ENCODE measurements at regions not wholly inside any gene's neighbourhood (a gene's known extent, or its start where the extent isn't known, plus 50 kb on each side); places are given as distances from the start of the nearest gene placed in this dataset.

GRCh38 chr4:84028340-84028739 is 470.8 kb downstream of the NKX6-1 start:
- TF ChIP-seq CTCF (IDR thresholded peaks at IDR 0.05; ENCODE audit: extremely low read depth in 1 of 2, insufficient read depth in 1 of 2, low read depth in 1 of 2, low read length in 2 of 2) (no peak), JUN (IDR thresholded peaks at IDR 0.05; ENCODE audit: borderline replicate concordance, insufficient read depth, insufficient read length, low read depth) (no peak), POLR2A (IDR thresholded peaks at IDR 0.05; ENCODE audit: low read depth, low read length) (no peak), EZH2 (IDR thresholded peaks at IDR 0.05; ENCODE audit: borderline replicate concordance, low read depth, low read length, severe bottlenecking) (no peak)
